Testis (tissue), 2 donors: ENCODE measurements at regions not wholly inside any gene's neighbourhood (a gene's known extent, or its start where the extent isn't known, plus 50 kb on each side); places are given as distances from the start of the nearest gene placed in this dataset.

ENCODE experiments used
- DNase-seq: peaks from one replicate; pipeline ENCODE4 v3.0.0-alpha.2; 2019
- H3K27ac ChIP-seq, 2 donors: fragments of 200-600 bp; sonication (generic); one replicate each; pipeline ENCODE4 v1.5.1; 2019
- H3K27me3 ChIP-seq: fragments of 200-600 bp; sonication (generic); one replicate; pipeline ENCODE4 v1.5.1; 2019
- H3K36me3 ChIP-seq: fragments of 200-600 bp; sonication (generic); one replicate; pipeline ENCODE4 v1.5.1; 2017; ENCODE audit warnings: low read depth; ENCODE audit errors: missing control alignments
- H3K4me1 ChIP-seq: fragments of 200-600 bp; sonication (generic); one replicate; pipeline ENCODE4 v1.5.1; 2019
- H3K4me3 ChIP-seq, 2 donors: fragments of 200-600 bp; sonication (generic); one replicate each; pipeline ENCODE4 v1.5.1; 2017 to 2019
- H3K9me3 ChIP-seq: fragments of 200-600 bp; sonication (generic); one replicate; pipeline ENCODE4 v1.5.1; 2017
- CTCF ChIP-seq, 3 experiments: fragments of 450-650 bp in 2 of 3; fragments of 200-600 bp in 1 of 3; sonication (generic) in 1 of 3; IDR thresholded peaks; one replicate each; pipeline ENCODE4 v1.5.1; 2016 to 2019; ENCODE audit warnings: antibody characterized with exemption in 3 of 3, mild to moderate bottlenecking in 2 of 3, moderate library complexity in 1 of 3
- POLR2A ChIP-seq: fragments of 450-650 bp; IDR thresholded peaks from one replicate; pipeline ENCODE4 v1.6.1; 2017; ENCODE audit warnings: antibody characterized with exemption, mild to moderate bottlenecking, moderate library complexity
- WGBS, 2 donors: methylation state at CpG; one replicate each; pipeline ENCODE4 v1.1.5; 2018; 5-methylcytosine and 5-hydroxymethylcytosine counted together
- intact Hi-C: fragments of 100-400 bp; cut with DNase I; formaldehyde crosslinking; loops from one replicate; pipeline ENCODE4 v1.15.1; 2023; ENCODE audit warnings: low total_unique reads

GRCh38 chr2:118473241-118473640 is 374.2 kb downstream of the EN1 start:
- TF ChIP-seq CTCF (IDR thresholded peaks at IDR 0.05) (no peak), POLR2A (no peak)

GRCh38 chr2:118470297-118470696 is 377.2 kb downstream of the EN1 start:
- Histone ChIP-seq H3K9me3 (no peaks in the 10 kb centered on the region), H3K4me3 (no peak overlapping the region), H3K27ac (no peak overlapping the region), H3K36me3 (no peaks in the 10 kb centered on the region), H3K27me3 (no peaks in the 10 kb centered on the region), H3K4me1 (no peaks in the 10 kb centered on the region)
- intact Hi-C loops = no loop called here
- no peak for DNase-seq
- TF ChIP-seq CTCF (IDR thresholded peaks at IDR 0.05) (no peak), POLR2A (no peak)
- 58 to 70% methylated on average over 4 of the region's 4 CpGs for WGBS, 2 donors

More at GRCh38 chr2:118473241-118473640, 374.2 kb downstream of the EN1 start:
- intact Hi-C loops = no loop called here
- Histone ChIP-seq H3K36me3 (no peaks in the 10 kb centered on the region), H3K4me3 (no peak overlapping the region), H3K9me3 (no peaks in the 10 kb centered on the region), H3K4me1 (no peaks in the 10 kb centered on the region), H3K27ac (no peak overlapping the region), H3K27me3 (no peaks in the 10 kb centered on the region)
- WGBS, 2 donors = 62 to 64% methylated on average over 5 of the region's 5 CpGs
- no peak for DNase-seq

GRCh38 chr2:118469103-118469502 is 378.3 kb downstream of the EN1 start:
- Histone ChIP-seq H3K4me3 (no peak overlapping the region), H3K27ac (no peak overlapping the region), H3K36me3 (no peaks in the 10 kb centered on the region), H3K9me3 (no peaks in the 10 kb centered on the region), H3K4me1 (no peaks in the 10 kb centered on the region), H3K27me3 (no peaks in the 10 kb centered on the region)
- TF ChIP-seq POLR2A (no peak), CTCF (IDR thresholded peaks at IDR 0.05) (no peak)
- intact Hi-C loops = no loop called here
- 39 to 43% methylated on average over 6 of the region's 6 CpGs for WGBS, 2 donors
- no peak for DNase-seq

- Histone ChIP-seq H3K36me3 (no peaks in the 10 kb centered on the region), H3K4me1 (no peaks in the 10 kb centered on the region), H3K4me3 (no peak overlapping the region), H3K9me3 (no peaks in the 10 kb centered on the region), H3K27ac (no peak overlapping the region), H3K27me3 (no peaks in the 10 kb centered on the region)
- 63 to 73% methylated on average over 9 of the region's 9 CpGs for WGBS, 2 donors
- TF ChIP-seq CTCF (IDR thresholded peaks at IDR 0.05) (no peak), POLR2A (no peak)
- no peak for DNase-seq
- intact Hi-C loops = no loop called here
Measured at GRCh38 chr2:118464546-118465265, 376.4 kb downstream of the INSIG2 start.

GRCh38 chr2:118464046-118464445 is 375.8 kb downstream of the INSIG2 start:
- no peaks in the 10 kb centered on the region for H3K27me3 ChIP-seq
- H3K4me1 ChIP-seq = no peaks in the 10 kb centered on the region
- no peaks in the 10 kb centered on the region for H3K36me3 ChIP-seq
- TF ChIP-seq CTCF (IDR thresholded peaks at IDR 0.05) (no peak), POLR2A (no peak)
- 68 to 69% methylated on average over 3 of the region's 3 CpGs for WGBS, 2 donors
- intact Hi-C loops = no loop called here
- DNase-seq = no peak
- H3K9me3 ChIP-seq = no peaks in the 10 kb centered on the region
- no peak overlapping the region for H3K27ac ChIP-seq
- H3K4me3 ChIP-seq = no peak overlapping the region
